LNCaP clone FGC (cell line): ENCODE measurements at regions not wholly inside any gene's neighbourhood (a gene's known extent, or its start where the extent isn't known, plus 50 kb on each side); places are given as distances from the start of the nearest gene placed in this dataset.
"Not testable (repeated sequence)": the region's sequence is repeated elsewhere in the genome, so short reads cannot be mapped to it uniquely, and the experiment has no call there.

Experiments
- DNase-seq: peaks from one replicate; pipeline ENCODE4 v3.0.0-alpha.2; 2011; ENCODE audit warnings: low read depth
- H3K4me3 ChIP-seq: 2 replicates; pipeline ENCODE4 v1.5.1; 2011; ENCODE audit warnings: mild to moderate bottlenecking, low read depth, low read length, control low read depth
- TF ChIP-seq, protein P1 (sequence below): IDR thresholded peaks from 2 replicates; pipeline ENCODE4 v1.5.1; 2012; ENCODE audit warnings: mild to moderate bottlenecking; ENCODE audit not compliant: control insufficient read depth, insufficient read depth; ENCODE audit errors: extremely low read depth

GRCh38 chr19:28539759-28540158 lies 673.2 kb downstream of the UQCRFS1 start:
- H3K4me3 ChIP-seq = no peak overlapping the region
- no peak for DNase-seq
- TF ChIP-seq, protein P1, sequence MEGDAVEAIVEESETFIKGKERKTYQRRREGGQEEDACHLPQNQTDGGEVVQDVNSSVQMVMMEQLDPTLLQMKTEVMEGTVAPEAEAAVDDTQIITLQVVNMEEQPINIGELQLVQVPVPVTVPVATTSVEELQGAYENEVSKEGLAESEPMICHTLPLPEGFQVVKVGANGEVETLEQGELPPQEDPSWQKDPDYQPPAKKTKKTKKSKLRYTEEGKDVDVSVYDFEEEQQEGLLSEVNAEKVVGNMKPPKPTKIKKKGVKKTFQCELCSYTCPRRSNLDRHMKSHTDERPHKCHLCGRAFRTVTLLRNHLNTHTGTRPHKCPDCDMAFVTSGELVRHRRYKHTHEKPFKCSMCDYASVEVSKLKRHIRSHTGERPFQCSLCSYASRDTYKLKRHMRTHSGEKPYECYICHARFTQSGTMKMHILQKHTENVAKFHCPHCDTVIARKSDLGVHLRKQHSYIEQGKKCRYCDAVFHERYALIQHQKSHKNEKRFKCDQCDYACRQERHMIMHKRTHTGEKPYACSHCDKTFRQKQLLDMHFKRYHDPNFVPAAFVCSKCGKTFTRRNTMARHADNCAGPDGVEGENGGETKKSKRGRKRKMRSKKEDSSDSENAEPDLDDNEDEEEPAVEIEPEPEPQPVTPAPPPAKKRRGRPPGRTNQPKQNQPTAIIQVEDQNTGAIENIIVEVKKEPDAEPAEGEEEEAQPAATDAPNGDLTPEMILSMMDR = no peak

- H3K4me3 ChIP-seq, DNase-seq: not testable (repeated sequence)
Observed at GRCh38 chr19:28538579-28538978, 674.4 kb downstream of the UQCRFS1 start.

GRCh38 chr19:28537896-28538295 lies 675.1 kb downstream of the UQCRFS1 start:
- no peak overlapping the region for H3K4me3 ChIP-seq
- TF ChIP-seq, protein P1 = no peak
- DNase-seq = no peak

DNA sequence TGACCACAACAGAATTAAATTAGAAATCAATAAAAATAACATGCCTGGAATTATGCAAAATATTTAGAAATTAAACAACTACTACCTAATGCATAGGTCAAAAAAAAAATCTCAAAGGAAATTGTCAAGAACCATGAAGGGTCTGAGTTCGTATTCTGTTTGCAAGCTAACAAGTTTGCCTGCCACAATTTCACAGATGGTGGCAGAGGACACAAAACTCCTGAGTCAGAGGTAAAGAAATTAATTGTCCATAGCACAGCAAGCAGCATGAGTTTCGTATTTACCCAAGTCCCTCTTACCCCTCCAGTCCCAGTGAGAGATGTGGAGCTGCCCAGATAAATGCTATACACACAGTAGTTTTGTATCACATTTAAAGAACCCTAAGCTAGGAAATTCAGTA lies 675.9 kb downstream of the UQCRFS1 start:
- no peak overlapping the region for H3K4me3 ChIP-seq
- TF ChIP-seq, protein P1 = no peak
- DNase-seq = no peak

DNA sequence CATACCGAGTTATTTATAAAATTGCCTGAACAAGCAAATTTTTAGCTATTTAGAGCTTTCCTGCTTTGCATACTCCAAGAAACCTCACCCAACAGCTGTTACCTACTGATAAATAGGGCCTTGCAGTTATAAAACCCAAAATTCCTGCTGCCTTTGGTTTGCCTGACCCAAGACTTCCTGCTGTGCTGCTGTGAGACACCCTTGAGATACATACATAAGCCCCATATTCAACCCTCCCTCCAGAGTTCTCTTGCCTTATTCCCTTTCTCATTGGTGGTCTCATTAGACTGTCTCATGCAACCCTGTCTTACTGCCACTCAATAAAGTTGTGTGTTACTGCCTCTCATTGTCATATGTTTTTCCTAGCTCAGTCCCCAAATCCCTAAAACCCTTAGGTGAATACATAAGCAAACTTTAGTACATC lies 677.6 kb downstream of the UQCRFS1 start:
- no peak for DNase-seq

DNA sequence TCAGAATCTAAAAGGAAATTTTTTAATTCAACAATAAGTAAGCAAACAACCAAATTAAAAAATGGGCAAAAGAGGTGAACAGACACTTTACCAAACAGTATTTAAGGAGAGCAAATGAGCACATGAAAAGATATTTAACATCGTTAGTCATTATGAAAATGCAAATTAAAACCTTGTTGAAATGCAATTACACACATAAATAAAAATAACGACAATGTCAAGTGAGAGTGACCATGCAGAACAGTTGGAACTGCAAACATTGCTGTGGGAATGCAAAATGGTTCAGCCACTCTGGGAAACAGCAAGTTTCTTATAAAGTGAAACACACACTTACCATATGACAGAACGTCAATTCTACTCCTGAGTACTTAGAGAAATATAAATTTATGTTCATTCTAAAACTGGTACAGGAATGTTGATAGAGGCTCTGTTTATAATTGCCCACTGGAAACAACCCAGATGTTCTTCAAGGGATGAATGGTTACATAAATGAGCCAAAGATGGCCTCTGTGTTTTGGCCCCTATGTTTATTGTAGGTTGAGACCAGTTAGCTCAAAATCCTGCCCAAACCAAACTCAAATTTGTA lies 678.1 kb downstream of the UQCRFS1 start:
- H3K4me3 ChIP-seq = no peak overlapping the region
- TF ChIP-seq, protein P1 = no peak
- DNase-seq = no peak

More for the DNA sequence above, 677.6 kb downstream of the UQCRFS1 start:
- TF ChIP-seq, protein P1 = no peak
- no peak overlapping the region for H3K4me3 ChIP-seq

GRCh38 chr19:28532765-28533341 lies 680.1 kb downstream of the UQCRFS1 start:
- H3K4me3 ChIP-seq = no peak overlapping the region
- no peak for DNase-seq
- TF ChIP-seq, protein P1 = no peak
